GM12874 (cell line): ENCODE measurements at regions not wholly inside any gene's neighbourhood (a gene's known extent, or its start where the extent isn't known, plus 50 kb on each side); places are given as distances from the start of the nearest gene placed in this dataset.

Experiments
- TF ChIP-seq, protein P1 (sequence below): IDR thresholded peaks from 2 replicates; pipeline ENCODE4 v1.5.1; 2011; ENCODE audit warnings: low read depth, mild to moderate bottlenecking, control low read depth, low read length, moderate library complexity; ENCODE audit not compliant: insufficient read depth

DNA sequence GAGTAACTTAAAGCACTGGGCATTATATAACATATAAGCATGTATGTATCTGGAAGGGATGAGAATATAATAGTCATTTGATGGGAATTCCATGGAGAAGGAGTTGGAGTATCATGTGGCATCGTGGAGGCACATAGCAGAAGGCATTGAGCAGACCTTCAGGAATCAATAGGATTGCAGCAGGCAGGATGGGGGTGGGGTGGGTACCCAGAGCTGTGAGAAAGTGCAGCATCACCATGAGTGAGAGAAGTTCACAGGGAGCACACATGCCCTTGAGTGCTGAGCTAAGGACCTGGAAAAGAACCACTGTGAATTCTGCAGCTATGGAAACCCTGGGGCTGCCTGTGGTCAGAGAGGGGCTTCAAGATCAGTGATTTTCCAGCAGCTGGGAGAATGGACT is 57.3 kb downstream of the MED10 start:
- TF ChIP-seq, protein P1, sequence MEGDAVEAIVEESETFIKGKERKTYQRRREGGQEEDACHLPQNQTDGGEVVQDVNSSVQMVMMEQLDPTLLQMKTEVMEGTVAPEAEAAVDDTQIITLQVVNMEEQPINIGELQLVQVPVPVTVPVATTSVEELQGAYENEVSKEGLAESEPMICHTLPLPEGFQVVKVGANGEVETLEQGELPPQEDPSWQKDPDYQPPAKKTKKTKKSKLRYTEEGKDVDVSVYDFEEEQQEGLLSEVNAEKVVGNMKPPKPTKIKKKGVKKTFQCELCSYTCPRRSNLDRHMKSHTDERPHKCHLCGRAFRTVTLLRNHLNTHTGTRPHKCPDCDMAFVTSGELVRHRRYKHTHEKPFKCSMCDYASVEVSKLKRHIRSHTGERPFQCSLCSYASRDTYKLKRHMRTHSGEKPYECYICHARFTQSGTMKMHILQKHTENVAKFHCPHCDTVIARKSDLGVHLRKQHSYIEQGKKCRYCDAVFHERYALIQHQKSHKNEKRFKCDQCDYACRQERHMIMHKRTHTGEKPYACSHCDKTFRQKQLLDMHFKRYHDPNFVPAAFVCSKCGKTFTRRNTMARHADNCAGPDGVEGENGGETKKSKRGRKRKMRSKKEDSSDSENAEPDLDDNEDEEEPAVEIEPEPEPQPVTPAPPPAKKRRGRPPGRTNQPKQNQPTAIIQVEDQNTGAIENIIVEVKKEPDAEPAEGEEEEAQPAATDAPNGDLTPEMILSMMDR: no peak

- TF ChIP-seq, protein P1: no peak
Measured at GRCh38 chr5:6319116-6319515, 59.2 kb downstream of the MED10 start.

GRCh38 chr5:6317116-6317798 is 61.1 kb downstream of the MED10 start:
- TF ChIP-seq, protein P1: no peak

- TF ChIP-seq, protein P1: no peak
Measured at GRCh38 chr5:6315580-6315979, 62.8 kb downstream of the MED10 start.

GRCh38 chr5:6311568-6312501 is 66.5 kb downstream of the MED10 start:
- TF ChIP-seq, protein P1: no peak

GRCh38 chr5:6309949-6310348 is 68.4 kb downstream of the MED10 start:
- TF ChIP-seq, protein P1: no peak

DNA sequence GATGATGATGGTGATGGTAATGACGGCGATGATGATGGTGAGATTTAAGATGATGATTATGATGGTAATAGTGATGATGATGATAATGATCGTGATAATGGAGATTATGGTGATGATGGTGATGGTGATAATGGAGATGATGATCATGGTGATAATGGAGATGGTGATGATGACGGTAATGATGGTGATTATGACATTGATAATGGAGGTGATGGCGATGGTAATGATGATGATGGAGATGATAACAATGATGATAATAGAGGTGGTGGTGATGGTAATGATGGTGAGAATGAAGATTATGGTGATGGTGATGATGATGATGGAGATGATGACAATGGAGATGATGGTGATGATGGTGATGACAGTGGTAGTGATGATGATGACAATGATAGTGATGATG is 69.7 kb downstream of the MED10 start:
- TF ChIP-seq, protein P1: no peak
